Fibroblast of peridontal ligament (primary cell): ENCODE measurements at regions not wholly inside any gene's neighbourhood (a gene's known extent, or its start where the extent isn't known, plus 50 kb on each side); places are given as distances from the start of the nearest gene placed in this dataset.

Source experiments
- DNase-seq: peaks from one replicate; pipeline ENCODE4 v3.0.0-alpha.2; 2010; ENCODE audit errors: extremely low read depth

GRCh38 chr6:56347526-56347925, 100.1 kb upstream of the COL21A1 start:
- DNase-seq = peak; percentile 76

GRCh38 chr6:56346958-56347357, 99.6 kb upstream of the COL21A1 start:
- DNase-seq = no peak

GRCh38 chr6:56345376-56345995, 98.1 kb upstream of the COL21A1 start:
- peak; percentile 33 for DNase-seq

- peak; percentile 65 for DNase-seq
Measured at GRCh38 chr6:56343295-56343694, 95.9 kb upstream of the COL21A1 start.

- DNase-seq = no peak
Measured at GRCh38 chr6:56339524-56339923, 92.1 kb upstream of the COL21A1 start.

GRCh38 chr6:56335726-56336125, 88.3 kb upstream of the COL21A1 start:
- peak; percentile 82 for DNase-seq

- peak; percentile 88 for DNase-seq
Measured at GRCh38 chr6:56334937-56335336, 87.6 kb upstream of the COL21A1 start.

GRCh38 chr6:56329271-56330050, 82.1 kb upstream of the COL21A1 start:
- DNase-seq = peak; percentile 73

GRCh38 chr6:56328728-56329090, 81.3 kb upstream of the COL21A1 start:
- no peak for DNase-seq

- no peak for DNase-seq
Measured at GRCh38 chr6:56327946-56328727, 80.8 kb upstream of the COL21A1 start.

- DNase-seq = no peak
Measured at GRCh38 chr6:56324396-56324795, 77.0 kb upstream of the COL21A1 start.

- DNase-seq = no peak
Measured at GRCh38 chr6:56318851-56319250, 71.5 kb upstream of the COL21A1 start.

- peak; percentile 71 for DNase-seq
Measured at GRCh38 chr6:56314683-56315523, 67.5 kb upstream of the COL21A1 start.

- DNase-seq = no peak
Measured at GRCh38 chr6:56311533-56312448, 64.4 kb upstream of the COL21A1 start.

- DNase-seq = peak; percentile 80
Measured at GRCh38 chr6:56311061-56311460, 63.7 kb upstream of the COL21A1 start.

GRCh38 chr6:56310241-56310640, 62.9 kb upstream of the COL21A1 start:
- no peak for DNase-seq

GRCh38 chr6:56299916-56300315, 52.5 kb upstream of the COL21A1 start:
- no peak for DNase-seq

- DNase-seq = no peak
Measured at GRCh38 chr6:56297022-56297989, 49.9 kb upstream of the COL21A1 start.
